ENCODE measurements at regions not wholly inside any gene's neighbourhood (a gene's known extent, or its start where the extent isn't known, plus 50 kb on each side); places are given as distances from the start of the nearest gene placed in this dataset.

GRCh38 chr13:85535316-85536084, 263.7 kb downstream of the SLITRK6 start:
- no peak for DNase-seq

- DNase-seq = no peak
Observed at GRCh38 chr13:85533911-85534310, 265.3 kb downstream of the SLITRK6 start.

- no peak for DNase-seq
Observed at GRCh38 chr13:85529218-85529594, 270.0 kb downstream of the SLITRK6 start.

GRCh38 chr13:85528491-85529217, 270.6 kb downstream of the SLITRK6 start:
- no peak for DNase-seq

GRCh38 chr13:85527316-85527715, 271.9 kb downstream of the SLITRK6 start:
- no peak for DNase-seq

GRCh38 chr13:85525411-85525810, 273.8 kb downstream of the SLITRK6 start:
- no peak for DNase-seq

GRCh38 chr13:85521657-85522056, 277.6 kb downstream of the SLITRK6 start:
- no peak for DNase-seq

- no peak for DNase-seq
Observed at GRCh38 chr13:85520445-85520844, 278.8 kb downstream of the SLITRK6 start.

GRCh38 chr13:85519363-85519762, 279.9 kb downstream of the SLITRK6 start:
- no peak for DNase-seq

- no peak for DNase-seq
Observed at GRCh38 chr13:85512421-85512820, 286.8 kb downstream of the SLITRK6 start.

GRCh38 chr13:85509512-85509911, 289.7 kb downstream of the SLITRK6 start:
- no peak for DNase-seq

GRCh38 chr13:85508683-85509329, 290.4 kb downstream of the SLITRK6 start:
- DNase-seq = no peak

GRCh38 chr13:85503797-85504196, 295.4 kb downstream of the SLITRK6 start:
- no peak for DNase-seq

GRCh38 chr13:85501616-85502015, 297.6 kb downstream of the SLITRK6 start:
- no peak for DNase-seq

- no peak for DNase-seq
Observed at GRCh38 chr13:85500696-85501256, 298.4 kb downstream of the SLITRK6 start.

- DNase-seq = no peak
Observed at GRCh38 chr13:85498774-85499173, 300.4 kb downstream of the SLITRK6 start.

GRCh38 chr13:85497652-85498051, 301.6 kb downstream of the SLITRK6 start:
- DNase-seq = no peak

- no peak for DNase-seq
Observed at GRCh38 chr13:85492283-85492682, 306.9 kb downstream of the SLITRK6 start.

- DNase-seq = no peak
Observed at GRCh38 chr13:85486663-85487062, 312.6 kb downstream of the SLITRK6 start.

- DNase-seq = no peak
Observed at GRCh38 chr13:85473144-85473543, 326.1 kb downstream of the SLITRK6 start.

GRCh38 chr13:85469320-85469719, 329.9 kb downstream of the SLITRK6 start:
- no peak for DNase-seq

GRCh38 chr13:85462792-85463425, 336.3 kb downstream of the SLITRK6 start:
- DNase-seq = no peak

GRCh38 chr13:85461621-85462020, 337.6 kb downstream of the SLITRK6 start:
- DNase-seq = no peak
